GM12878 (cell line): ENCODE measurements at regions not wholly inside any gene's neighbourhood (a gene's known extent, or its start where the extent isn't known, plus 50 kb on each side); places are given as distances from the start of the nearest gene placed in this dataset.

Experiments
- ATAC-seq: fragments of 200-7000 bp; cut with Tn5 transposase; 3 replicates; pipeline ENCODE4 v1.9.1; 2020; ENCODE audit warnings: mild to moderate bottlenecking, moderate library complexity
- BruUV-seq: library from RNA; stranded (reverse); fragments of 400-500 nt; replicated peaks from 2 replicates; lab custom pipeline; 2021; lab: Mats Ljungman, UMichigan
- CTCF ChIA-PET: fragments of 300-600 bp; sonication (Branson Sonifier 250); formaldehyde crosslinking; extraction: SDS; loops from one replicate; lab custom pipeline; 2021; ENCODE audit warnings: inconsistent platforms; lab: Yijun Ruan, JAX
- POLR2A ChIA-PET: fragments of 350-600 bp; formaldehyde crosslinking; extraction: SDS; loops from one replicate; lab custom pipeline; 2021; ENCODE audit warnings: inconsistent platforms; lab: Charles Lee
- RAD21 ChIA-PET: fragments of 300-600 bp; sonication (Branson Sonifier 250); formaldehyde crosslinking; loops from one replicate; lab custom pipeline; 2023; ENCODE audit warnings: antibody characterized with exemption; ENCODE audit not compliant: unreplicated experiment; lab: Charles Lee
- SMC1A ChIA-PET: fragments of 300-600 bp; sonication (Branson Sonifier 250); formaldehyde crosslinking; loops from one replicate; lab custom pipeline; 2023; ENCODE audit not compliant: unreplicated experiment, uncharacterized antibody; lab: Charles Lee
- DNase-seq: peaks from one replicate; pipeline ENCODE4 v3.0.0-alpha.2; 2011; ENCODE audit warnings: low read depth, low spot score
- FAIRE-seq: peaks from 3 replicates; lab custom pipeline; 2011; peaks lifted over from hg19 to GRCh38; lab: Jason Lieb, UNC
- H2AFZ ChIP-seq: 2 replicates; pipeline ENCODE4 v1.6.0; 2011; ENCODE audit warnings: low read depth, low read length, control low read depth; ENCODE audit not compliant: control insufficient read depth
- H3K27ac ChIP-seq: 2 replicates; pipeline ENCODE4 v1.5.1; 2011; ENCODE audit warnings: control low read depth; ENCODE audit not compliant: control insufficient read depth, insufficient read depth
- H3K27me3 ChIP-seq, 2 experiments: replicated peaks in 1 of 2; 2 replicates each; pipeline versions ENCODE4 v1.6.0 to v1.6.1; 2011; ENCODE audit warnings: low read length in 1 of 2; ENCODE audit not compliant: control insufficient read depth in 2 of 2, insufficient read depth in 2 of 2
- H3K36me3 ChIP-seq, 2 experiments: 2 replicates each; pipeline ENCODE4 v1.5.1; 2011; ENCODE audit warnings: low read length in 1 of 2; ENCODE audit not compliant: control insufficient read depth in 2 of 2, insufficient read depth in 2 of 2
- H3K4me1 ChIP-seq: 2 replicates; pipeline ENCODE4 v1.6.1; 2011; ENCODE audit warnings: mild to moderate bottlenecking, low read length, moderate library complexity, mixed read lengths; ENCODE audit not compliant: control insufficient read depth, insufficient read depth
- H3K4me2 ChIP-seq: 2 replicates; pipeline ENCODE4 v1.6.0; 2011; ENCODE audit warnings: control low read depth; ENCODE audit not compliant: control insufficient read depth, insufficient read depth
- H3K4me3 ChIP-seq: fragments of 200-600 bp; sonication (generic); 2 replicates; pipeline ENCODE4 v1.5.1; 2016
- H3K79me2 ChIP-seq: 2 replicates; pipeline ENCODE4 v1.6.0; 2011; ENCODE audit warnings: low read length; ENCODE audit not compliant: control insufficient read depth, insufficient read depth
- H3K9ac ChIP-seq: 2 replicates; pipeline ENCODE4 v1.8.0; 2011; ENCODE audit warnings: low read length, control low read depth, mixed read lengths; ENCODE audit not compliant: control insufficient read depth, insufficient read depth
- H3K9me3 ChIP-seq: replicated peaks from 3 replicates; pipeline ENCODE4 v1.5.1; 2011; ENCODE audit warnings: mild to moderate bottlenecking, low read length; ENCODE audit not compliant: control insufficient read depth, insufficient read depth
- H4K20me1 ChIP-seq: 2 replicates; pipeline ENCODE4 v1.6.0; 2011; ENCODE audit not compliant: control insufficient read depth, insufficient read depth
- CHD1 ChIP-seq: IDR thresholded peaks from 2 replicates; pipeline ENCODE4 v1.6.1; 2012; ENCODE audit warnings: low read depth, low read length, improper control_type of control experiment
- ETV6 ChIP-seq, 2 experiments: fragments of 450-650 bp in 1 of 2; IDR thresholded peaks in 1 of 2; conservative IDR thresholded peaks in 1 of 2; 2 replicates each; pipeline ENCODE4 v1.6.1; 2014; ENCODE audit warnings: antibody characterized with exemption in 1 of 2, borderline replicate concordance in 1 of 2, low read depth in 1 of 2, mild to moderate bottlenecking in 1 of 2, moderate library complexity in 1 of 2
- EZH2 ChIP-seq: IDR thresholded peaks from 2 replicates; pipeline ENCODE4 v1.6.1; 2012; ENCODE audit warnings: low read depth, mild to moderate bottlenecking, control low read depth, inconsistent platforms, low read length, borderline replicate concordance; ENCODE audit not compliant: control insufficient read depth
- FOS ChIP-seq: IDR thresholded peaks from 3 replicates; pipeline ENCODE4 v1.6.1; 2011; ENCODE audit warnings: borderline replicate concordance; ENCODE audit not compliant: insufficient read length; ENCODE audit errors: extremely low read depth
- GABPA ChIP-seq: IDR thresholded peaks from 2 replicates; pipeline ENCODE4 v1.6.1; 2014; ENCODE audit warnings: antibody characterized with exemption, low read depth, mild to moderate bottlenecking, inconsistent platforms
- HDGF ChIP-seq: fragments of 450-650 bp; IDR thresholded peaks from 2 replicates; pipeline ENCODE4 v1.6.1; 2016; ENCODE audit warnings: antibody characterized with exemption
- IKZF2 ChIP-seq, 2 experiments: fragments of 450-650 bp; IDR thresholded peaks; 2 replicates each; pipeline ENCODE4 v1.6.1; 2017; ENCODE audit warnings: mild to moderate bottlenecking in 2 of 2, moderate library complexity in 2 of 2
- IRF4 ChIP-seq: IDR thresholded peaks from 2 replicates; pipeline ENCODE4 v1.6.1; 2011; ENCODE audit warnings: low read depth, low read length
- KDM1A ChIP-seq: fragments of 200-600 bp; sonication (generic); IDR thresholded peaks from 2 replicates; pipeline ENCODE4 v1.6.1; 2016; ENCODE audit warnings: borderline replicate concordance
- NR2C2 ChIP-seq: IDR thresholded peaks from 2 replicates; pipeline ENCODE4 v1.6.1; 2011; ENCODE audit warnings: borderline replicate concordance, low read depth; ENCODE audit not compliant: control insufficient read depth, insufficient read length
- RAD51 ChIP-seq: fragments of 450-650 bp; IDR thresholded peaks from 2 replicates; pipeline ENCODE4 v1.6.1; 2016; ENCODE audit warnings: moderate library complexity, mild to moderate bottlenecking, inconsistent platforms
- RCOR1 ChIP-seq: conservative IDR thresholded peaks from 2 replicates; pipeline ENCODE4 v1.6.1; 2012; ENCODE audit warnings: low read depth, low read length, improper control_type of control experiment
- SPI1 ChIP-seq: IDR thresholded peaks from 2 replicates; pipeline ENCODE4 v1.6.1; 2011; ENCODE audit warnings: low read depth, mild to moderate bottlenecking, low read length, moderate library complexity, borderline replicate concordance; ENCODE audit not compliant: insufficient read depth
- USF2 ChIP-seq: IDR thresholded peaks from 2 replicates; pipeline ENCODE4 v1.6.1; 2011; ENCODE audit warnings: low read depth, low read length, improper control_type of control experiment, borderline replicate concordance
- ZNF24 ChIP-seq: fragments of 450-650 bp; IDR thresholded peaks from 2 replicates; pipeline ENCODE4 v1.6.1; 2017; ENCODE audit warnings: antibody characterized with exemption, mild to moderate bottlenecking
- ZNF622 ChIP-seq: fragments of 450-650 bp; IDR thresholded peaks from 2 replicates; pipeline ENCODE4 v1.6.1; 2017; ENCODE audit warnings: mild to moderate bottlenecking, inconsistent platforms
- ZZZ3 ChIP-seq: IDR thresholded peaks from 2 replicates; pipeline ENCODE4 v1.6.1; 2011; ENCODE audit warnings: low read depth; ENCODE audit not compliant: control insufficient read depth, insufficient read length
- WGBS: methylation state at CpG from one replicate; pipeline ENCODE4 v1.1.6; 2016; ENCODE audit warnings: low lambda C conversion rate; ENCODE audit not compliant: insufficient replicate concordance, insufficient coverage; ENCODE audit errors: missing lambda C conversion rate; 5-methylcytosine and 5-hydroxymethylcytosine counted together
- in situ Hi-C: fragments of 300-500 bp; cut with MboI; formaldehyde crosslinking; loops from 9 replicates; pipeline ENCODE4 v1.14.3; 2018; ENCODE audit warnings: mixed read lengths
- intact Hi-C: fragments of 100-400 bp; cut with micrococcal nuclease; formaldehyde crosslinking; loops from one replicate; pipeline ENCODE4 v1.14.2; 2022; ENCODE audit not compliant: unreplicated experiment

GRCh38 chr7:16211402-16211925, 209.9 kb downstream of the CRPPA start:
- in situ Hi-C loops: no loop called here
- Histone ChIP-seq H3K27ac (no peak overlapping the region), H3K9me3 (no peaks in the 10 kb centered on the region), H3K4me3 (no peak overlapping the region), H3K79me2 (no peaks in the 10 kb centered on the region), H2AFZ (no peak overlapping the region), H3K36me3 (no peaks in the 10 kb centered on the region), H3K4me2 (no peak overlapping the region), H3K4me1 (no peaks in the 10 kb centered on the region), H3K27me3 (no peaks in the 10 kb centered on the region), H4K20me1 (no peaks in the 10 kb centered on the region), H3K9ac (no peak overlapping the region)
- intact Hi-C loops: no loop called here
- SMC1A ChIA-PET: no interaction called here
- DNase-seq: no peak
- no peak for ATAC-seq
- RAD21 ChIA-PET: no interaction called here
- POLR2A ChIA-PET: no interaction called here
- 36% methylated on average over 6 of the region's 6 CpGs for WGBS
- TF ChIP-seq ZNF622 (no peak), ZZZ3 (no peak), SPI1 (no peak), EZH2 (no peak)
- no TSS peak for BruUV-seq
- CTCF ChIA-PET: interaction anchor here (1.0 kb wide), 1 partner anchor 10 kb away, joined by 3 read pairs; no protein-coding TSS in a partner anchor
- no peak for FAIRE-seq

GRCh38 chr7:16210171-16210570, 211.2 kb downstream of the CRPPA start:
- intact Hi-C loops: no loop called here

More at GRCh38 chr7:16210171-16210570, 211.2 kb downstream of the CRPPA start:
- Histone ChIP-seq H3K4me2 (no peak overlapping the region), H4K20me1 (no peaks in the 10 kb centered on the region), H3K4me3 (no peak overlapping the region)
- POLR2A ChIA-PET: no interaction called here
- no peak for FAIRE-seq
- TF ChIP-seq RCOR1: no peak
- TF ChIP-seq GABPA: no peak
- TF ChIP-seq NR2C2: no peak
- TF ChIP-seq KDM1A: no peak
- TF ChIP-seq USF2: no peak
- TF ChIP-seq ETV6 (conservative IDR thresholded peaks at IDR 0.05 in 1 of 2, IDR thresholded peaks at IDR 0.05 in 1 of 2; ENCODE audit: borderline replicate concordance in 1 of 2, low read depth in 1 of 2): no peak
- TF ChIP-seq CHD1: no peak
- TF ChIP-seq IRF4: no peak
- TF ChIP-seq RAD51: no peak
- TF ChIP-seq FOS: no peak
- TF ChIP-seq IKZF2 (IDR thresholded peaks at IDR 0.05): no peak
- no peak for TF ChIP-seq HDGF
- no peak for TF ChIP-seq ZNF24
- TF ChIP-seq, all 136 proteins: peak for 0
- ATAC-seq: no peak
- Histone ChIP-seq H3K9ac (no peak overlapping the region), H2AFZ (no peak overlapping the region), H3K27me3 (no peaks in the 10 kb centered on the region), H3K27ac (no peak overlapping the region), H3K4me1 (no peaks in the 10 kb centered on the region), H3K36me3 (no peaks in the 10 kb centered on the region), H3K79me2 (no peaks in the 10 kb centered on the region), H3K9me3 (no peaks in the 10 kb centered on the region)
- ChIA-PET SMC1A (interaction anchor here (0.6 kb wide), 1 partner anchor 130 kb away, joined by 3 read pairs; no protein-coding TSS in a partner anchor), CTCF (interaction anchor here (1.0 kb wide), 1 partner anchor 17 kb away, joined by 3 read pairs; no protein-coding TSS in a partner anchor), RAD21 (no interaction called here)
- DNase-seq: no peak
- BruUV-seq: no TSS peak
- in situ Hi-C loops: no loop called here
- 29% methylated on average over 2 of the region's 2 CpGs for WGBS
